ENCODE measurements at regions not wholly inside any gene's neighbourhood (a gene's known extent, or its start where the extent isn't known, plus 50 kb on each side); places are given as distances from the start of the nearest gene placed in this dataset.
A peak's percentile ranks its signal among the peaks of the same experiment; 100 is the strongest.

- H3K4me1 Mint-ChIP-seq: peaks cover 25% of the 10 kb centered on the region
- no CpG with 5 or more reads among the region's 2 CpGs for WGBS (ENCODE audit: insufficient coverage)
- H3K27ac Mint-ChIP-seq: no peak overlapping the region
- Histone ChIP-seq H2AFZ (ENCODE audit: insufficient read depth, low read depth, low read length, poor library complexity, severe bottlenecking) (no peak overlapping the region), H4K20me1 (ENCODE audit: insufficient read depth, low read length) (no peaks in the 10 kb centered on the region), H3K36me3 (replicated peaks in 1 of 2; ENCODE audit: control insufficient read depth in 1 of 2, insufficient read depth in 2 of 2, low read length in 2 of 2) (no peaks in the 10 kb centered on the region), H3K27me3 (ENCODE audit: control insufficient read depth in 2 of 2, insufficient read depth in 2 of 2, low read length in 2 of 2) (peaks cover 0 to 7% of the 10 kb centered on the region in 2 donors), H3K4me1 (ENCODE audit: control insufficient read depth in 1 of 2, insufficient read depth in 2 of 2, low read length in 2 of 2) (peaks cover 22 to 34% of the 10 kb centered on the region in 2 donors), H3K4me2 (replicated peaks; ENCODE audit: extremely low read depth, low read length, poor library complexity, severe bottlenecking) (no peak overlapping the region), H3K79me2 (ENCODE audit: insufficient read depth, low read length) (no peaks in the 10 kb centered on the region), H3K4me3 (replicated peaks in 1 of 3; ENCODE audit: low read depth in 2 of 3, low read length in 3 of 3) (no peak overlapping the region), H3K27ac (ENCODE audit: low read depth in 1 of 2, low read length in 2 of 2) (no peak overlapping the region), H3K9ac (ENCODE audit: insufficient read depth, low read length, poor library complexity, severe bottlenecking) (no peak overlapping the region), H3K9me3 (replicated peaks in 1 of 2; ENCODE audit: control insufficient read depth in 1 of 2, insufficient read depth in 1 of 2, low read length in 2 of 2) (no peaks in the 10 kb centered on the region)
- no peak overlapping the region for H3K4me3 Mint-ChIP-seq
- no peaks in the 10 kb centered on the region for H3K36me3 Mint-ChIP-seq
- no peak for DNase-seq
- H3K27me3 Mint-ChIP-seq (ENCODE audit: low read depth in 3 of 3): peaks cover 3 to 19% (median 14%) of the 10 kb centered on the region in 3 donors
- peaks cover 0 to 3% (median 0%) of the 10 kb centered on the region in 7 donors for H3K9me3 Mint-ChIP-seq
- intact Hi-C loops (cut with micrococcal nuclease): no loop called here
- TF ChIP-seq, protein P1, sequence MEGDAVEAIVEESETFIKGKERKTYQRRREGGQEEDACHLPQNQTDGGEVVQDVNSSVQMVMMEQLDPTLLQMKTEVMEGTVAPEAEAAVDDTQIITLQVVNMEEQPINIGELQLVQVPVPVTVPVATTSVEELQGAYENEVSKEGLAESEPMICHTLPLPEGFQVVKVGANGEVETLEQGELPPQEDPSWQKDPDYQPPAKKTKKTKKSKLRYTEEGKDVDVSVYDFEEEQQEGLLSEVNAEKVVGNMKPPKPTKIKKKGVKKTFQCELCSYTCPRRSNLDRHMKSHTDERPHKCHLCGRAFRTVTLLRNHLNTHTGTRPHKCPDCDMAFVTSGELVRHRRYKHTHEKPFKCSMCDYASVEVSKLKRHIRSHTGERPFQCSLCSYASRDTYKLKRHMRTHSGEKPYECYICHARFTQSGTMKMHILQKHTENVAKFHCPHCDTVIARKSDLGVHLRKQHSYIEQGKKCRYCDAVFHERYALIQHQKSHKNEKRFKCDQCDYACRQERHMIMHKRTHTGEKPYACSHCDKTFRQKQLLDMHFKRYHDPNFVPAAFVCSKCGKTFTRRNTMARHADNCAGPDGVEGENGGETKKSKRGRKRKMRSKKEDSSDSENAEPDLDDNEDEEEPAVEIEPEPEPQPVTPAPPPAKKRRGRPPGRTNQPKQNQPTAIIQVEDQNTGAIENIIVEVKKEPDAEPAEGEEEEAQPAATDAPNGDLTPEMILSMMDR (IDR thresholded peaks at IDR 0.05): no peak
Observed at GRCh38 chr18:34981487-34981886, 59.7 kb upstream of the MAPRE2 start.

- Histone ChIP-seq H3K4me1 (ENCODE audit: control insufficient read depth in 1 of 2, insufficient read depth in 2 of 2, low read length in 2 of 2) (peaks cover 15 to 18% of the 10 kb centered on the region in 2 donors), H3K36me3 (replicated peaks in 1 of 2; ENCODE audit: control insufficient read depth in 1 of 2, insufficient read depth in 2 of 2, low read length in 2 of 2) (no peaks in the 10 kb centered on the region), H3K4me3 (replicated peaks in 1 of 3; ENCODE audit: low read depth in 2 of 3, low read length in 3 of 3) (no peak overlapping the region), H3K27me3 (ENCODE audit: control insufficient read depth in 2 of 2, insufficient read depth in 2 of 2, low read length in 2 of 2) (no peaks in the 10 kb centered on the region), H3K79me2 (ENCODE audit: insufficient read depth, low read length) (no peaks in the 10 kb centered on the region), H2AFZ (ENCODE audit: insufficient read depth, low read depth, low read length, poor library complexity, severe bottlenecking) (peak overlapping the region; percentile 13), H4K20me1 (ENCODE audit: insufficient read depth, low read length) (no peaks in the 10 kb centered on the region), H3K9me3 (replicated peaks in 1 of 2; ENCODE audit: control insufficient read depth in 1 of 2, insufficient read depth in 1 of 2, low read length in 2 of 2) (no peaks in the 10 kb centered on the region), H3K27ac (ENCODE audit: low read depth in 1 of 2, low read length in 2 of 2) (no peak overlapping the region), H3K4me2 (replicated peaks; ENCODE audit: extremely low read depth, low read length, poor library complexity, severe bottlenecking) (no peak overlapping the region), H3K9ac (ENCODE audit: insufficient read depth, low read length, poor library complexity, severe bottlenecking) (no peak overlapping the region)
- H3K4me1 Mint-ChIP-seq: peaks cover 18% of the 10 kb centered on the region
- H3K27me3 Mint-ChIP-seq (ENCODE audit: low read depth in 3 of 3): peaks cover 0 to under 1% (median 0%) of the 10 kb centered on the region in 3 donors
- no peaks in the 10 kb centered on the region for H3K36me3 Mint-ChIP-seq
- DNase-seq: no peak
- no peaks in the 10 kb centered on the region for H3K9me3 Mint-ChIP-seq
- H3K27ac Mint-ChIP-seq: no peak overlapping the region
- WGBS (ENCODE audit: insufficient coverage): no CpG with 5 or more reads among the region's 2 CpGs
- TF ChIP-seq, protein P1 (IDR thresholded peaks at IDR 0.05): no peak
- H3K4me3 Mint-ChIP-seq: no peak overlapping the region
- intact Hi-C loops (cut with micrococcal nuclease): no loop called here
Observed at GRCh38 chr18:34985963-34986362, 55.2 kb upstream of the MAPRE2 start.
